ENCODE measurements at regions not wholly inside any gene's neighbourhood (a gene's known extent, or its start where the extent isn't known, plus 50 kb on each side); places are given as distances from the start of the nearest gene placed in this dataset.

GRCh38 chr20:39312676-39313075 lies 350.5 kb downstream of the DHX35 start (continued):
- no peak for TF ChIP-seq IRF2 (CRISPR knock-in tag; IDR thresholded peaks at IDR 0.05; ENCODE audit: borderline replicate concordance, low read depth)
- TF ChIP-seq, protein P1, sequence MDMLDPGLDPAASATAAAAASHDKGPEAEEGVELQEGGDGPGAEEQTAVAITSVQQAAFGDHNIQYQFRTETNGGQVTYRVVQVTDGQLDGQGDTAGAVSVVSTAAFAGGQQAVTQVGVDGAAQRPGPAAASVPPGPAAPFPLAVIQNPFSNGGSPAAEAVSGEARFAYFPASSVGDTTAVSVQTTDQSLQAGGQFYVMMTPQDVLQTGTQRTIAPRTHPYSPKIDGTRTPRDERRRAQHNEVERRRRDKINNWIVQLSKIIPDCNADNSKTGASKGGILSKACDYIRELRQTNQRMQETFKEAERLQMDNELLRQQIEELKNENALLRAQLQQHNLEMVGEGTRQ (CRISPR knock-in tag; IDR thresholded peaks at IDR 0.05) = no peak
- no peak for TF ChIP-seq CREB1 (CRISPR knock-in tag; IDR thresholded peaks at IDR 0.05)
- TF ChIP-seq HMGXB4 (CRISPR knock-in tag; IDR thresholded peaks at IDR 0.05) = no peak
- no peak for TF ChIP-seq NFE2L1 (CRISPR knock-in tag; IDR thresholded peaks at IDR 0.05)
- TF ChIP-seq ELF4 (CRISPR knock-in tag; IDR thresholded peaks at IDR 0.05; ENCODE audit: low read depth) = no peak
- TF ChIP-seq, protein P2, sequence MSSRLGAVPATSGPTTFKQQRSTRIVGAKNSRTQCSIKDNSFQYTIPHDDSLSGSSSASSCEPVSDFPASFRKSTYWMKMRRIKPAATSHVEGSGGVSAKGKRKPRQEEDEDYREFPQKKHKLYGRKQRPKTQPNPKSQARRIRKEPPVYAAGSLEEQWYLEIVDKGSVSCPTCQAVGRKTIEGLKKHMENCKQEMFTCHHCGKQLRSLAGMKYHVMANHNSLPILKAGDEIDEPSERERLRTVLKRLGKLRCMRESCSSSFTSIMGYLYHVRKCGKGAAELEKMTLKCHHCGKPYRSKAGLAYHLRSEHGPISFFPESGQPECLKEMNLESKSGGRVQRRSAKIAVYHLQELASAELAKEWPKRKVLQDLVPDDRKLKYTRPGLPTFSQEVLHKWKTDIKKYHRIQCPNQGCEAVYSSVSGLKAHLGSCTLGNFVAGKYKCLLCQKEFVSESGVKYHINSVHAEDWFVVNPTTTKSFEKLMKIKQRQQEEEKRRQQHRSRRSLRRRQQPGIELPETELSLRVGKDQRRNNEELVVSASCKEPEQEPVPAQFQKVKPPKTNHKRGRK (CRISPR knock-in tag; IDR thresholded peaks at IDR 0.05; ENCODE audit: borderline replicate concordance) = no peak
- TF ChIP-seq ARID4B (CRISPR knock-in tag; IDR thresholded peaks at IDR 0.05; ENCODE audit: borderline replicate concordance) = no peak
- TF ChIP-seq ETV6 (CRISPR knock-in tag; IDR thresholded peaks at IDR 0.05) = no peak
- no peak for TF ChIP-seq RELA (CRISPR knock-in tag; IDR thresholded peaks at IDR 0.05; ENCODE audit: borderline replicate concordance)

DNA sequence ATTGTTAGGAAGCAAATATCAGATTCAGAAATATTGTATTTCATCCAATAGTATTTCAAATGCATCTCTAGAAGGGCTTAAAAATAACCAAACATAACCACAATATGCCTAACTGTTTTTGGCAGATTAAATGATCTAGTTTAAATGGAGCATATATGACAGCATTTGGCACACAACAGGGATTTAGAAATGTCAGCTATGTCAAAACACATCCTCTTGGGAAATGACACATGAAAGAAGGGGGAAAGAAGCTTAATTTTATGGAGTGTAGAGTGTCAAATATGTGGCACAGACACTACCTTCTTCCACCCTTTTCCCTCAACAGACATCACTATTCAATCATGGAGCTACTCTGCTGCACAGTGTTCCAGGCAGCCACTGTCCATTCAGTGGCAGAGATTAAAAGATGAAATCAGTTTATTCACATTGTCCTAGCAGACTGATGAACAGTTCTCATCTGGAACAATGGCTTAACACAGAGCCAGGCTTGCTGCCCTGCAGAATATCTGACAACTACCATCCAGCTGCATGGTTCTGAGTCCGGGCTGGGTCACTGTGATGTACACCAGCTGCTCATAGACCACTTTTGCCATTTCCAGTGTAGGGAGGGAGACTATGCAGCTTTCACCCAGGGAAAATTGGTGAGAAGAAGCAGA lies 349.8 kb downstream of the DHX35 start:
- H3K27ac Mint-ChIP-seq = no peak overlapping the region
- POLR2A ChIA-PET = no interaction called here
- no peak for ATAC-seq
- peaks cover 22% of the 10 kb centered on the region for H3K4me1 Mint-ChIP-seq
- DNase-seq (ENCODE audit: low spot score) = no peak
- no peaks in the 10 kb centered on the region; the same call in 1 of the 2 replicates for H3K27me3 Mint-ChIP-seq (ENCODE audit: low read depth)
- H3K4me3 Mint-ChIP-seq = no peak overlapping the region
- peaks cover 14% of the 10 kb centered on the region for H3K9me3 Mint-ChIP-seq
- CTCF ChIA-PET = interaction anchor here (0.6 to 1.0 kb wide), 2 partner anchors 30 to 47 kb away, joined by 3 read pairs; no protein-coding TSS in a partner anchor
- peaks cover 11% of the 10 kb centered on the region for H3K36me3 Mint-ChIP-seq
- no peak for TF ChIP-seq EMX1 (CRISPR knock-in tag; IDR thresholded peaks at IDR 0.05)
- TF ChIP-seq NFATC4 (CRISPR knock-in tag; IDR thresholded peaks at IDR 0.05) = no peak
- no peak for TF ChIP-seq ZBTB21 (CRISPR knock-in tag; IDR thresholded peaks at IDR 0.05; ENCODE audit: borderline replicate concordance)
- no peak for TF ChIP-seq E2F5 (CRISPR knock-in tag; IDR thresholded peaks at IDR 0.05)
- TF ChIP-seq NFE2L1 (CRISPR knock-in tag; IDR thresholded peaks at IDR 0.05) = no peak
- no peak for TF ChIP-seq GTF2I (CRISPR knock-in tag; conservative IDR thresholded peaks at IDR 0.05)
- no peak for TF ChIP-seq HMGA2 (CRISPR knock-in tag; IDR thresholded peaks at IDR 0.05)
- no peak for TF ChIP-seq SMAD3 (CRISPR knock-in tag; IDR thresholded peaks at IDR 0.05; ENCODE audit: borderline replicate concordance)
- TF ChIP-seq, protein P3, sequence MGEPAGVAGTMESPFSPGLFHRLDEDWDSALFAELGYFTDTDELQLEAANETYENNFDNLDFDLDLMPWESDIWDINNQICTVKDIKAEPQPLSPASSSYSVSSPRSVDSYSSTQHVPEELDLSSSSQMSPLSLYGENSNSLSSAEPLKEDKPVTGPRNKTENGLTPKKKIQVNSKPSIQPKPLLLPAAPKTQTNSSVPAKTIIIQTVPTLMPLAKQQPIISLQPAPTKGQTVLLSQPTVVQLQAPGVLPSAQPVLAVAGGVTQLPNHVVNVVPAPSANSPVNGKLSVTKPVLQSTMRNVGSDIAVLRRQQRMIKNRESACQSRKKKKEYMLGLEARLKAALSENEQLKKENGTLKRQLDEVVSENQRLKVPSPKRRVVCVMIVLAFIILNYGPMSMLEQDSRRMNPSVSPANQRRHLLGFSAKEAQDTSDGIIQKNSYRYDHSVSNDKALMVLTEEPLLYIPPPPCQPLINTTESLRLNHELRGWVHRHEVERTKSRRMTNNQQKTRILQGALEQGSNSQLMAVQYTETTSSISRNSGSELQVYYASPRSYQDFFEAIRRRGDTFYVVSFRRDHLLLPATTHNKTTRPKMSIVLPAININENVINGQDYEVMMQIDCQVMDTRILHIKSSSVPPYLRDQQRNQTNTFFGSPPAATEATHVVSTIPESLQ (CRISPR knock-in tag; IDR thresholded peaks at IDR 0.05) = no peak
- no peak for TF ChIP-seq FOXK1 (CRISPR knock-in tag; IDR thresholded peaks at IDR 0.05)
- TF ChIP-seq, protein P1 (CRISPR knock-in tag; IDR thresholded peaks at IDR 0.05) = no peak
- TF ChIP-seq NR3C1 (CRISPR knock-in tag; conservative IDR thresholded peaks at IDR 0.05; ENCODE audit: low read depth) = no peak
- TF ChIP-seq, protein P2 (CRISPR knock-in tag; IDR thresholded peaks at IDR 0.05; ENCODE audit: borderline replicate concordance) = no peak

All from WTC11 (cell line).